WTC11 (cell line): ENCODE measurements at regions not wholly inside any gene's neighbourhood (a gene's known extent, or its start where the extent isn't known, plus 50 kb on each side); places are given as distances from the start of the nearest gene placed in this dataset.

Source experiments
- TF ChIP-seq, protein P1 (sequence below): fragments of 200-600 bp; IDR thresholded peaks from 2 replicates; pipeline ENCODE4 v1.8.0; 2022; ENCODE audit warnings: antibody characterized with exemption
- TF ChIP-seq, protein P2 (sequence below): sonication (generic); formaldehyde crosslinking; conservative IDR thresholded peaks from 2 replicates; pipeline ENCODE4 v1.8.1; 2022; ENCODE audit warnings: mild to moderate bottlenecking, missing genetic modification reagents

DNA sequence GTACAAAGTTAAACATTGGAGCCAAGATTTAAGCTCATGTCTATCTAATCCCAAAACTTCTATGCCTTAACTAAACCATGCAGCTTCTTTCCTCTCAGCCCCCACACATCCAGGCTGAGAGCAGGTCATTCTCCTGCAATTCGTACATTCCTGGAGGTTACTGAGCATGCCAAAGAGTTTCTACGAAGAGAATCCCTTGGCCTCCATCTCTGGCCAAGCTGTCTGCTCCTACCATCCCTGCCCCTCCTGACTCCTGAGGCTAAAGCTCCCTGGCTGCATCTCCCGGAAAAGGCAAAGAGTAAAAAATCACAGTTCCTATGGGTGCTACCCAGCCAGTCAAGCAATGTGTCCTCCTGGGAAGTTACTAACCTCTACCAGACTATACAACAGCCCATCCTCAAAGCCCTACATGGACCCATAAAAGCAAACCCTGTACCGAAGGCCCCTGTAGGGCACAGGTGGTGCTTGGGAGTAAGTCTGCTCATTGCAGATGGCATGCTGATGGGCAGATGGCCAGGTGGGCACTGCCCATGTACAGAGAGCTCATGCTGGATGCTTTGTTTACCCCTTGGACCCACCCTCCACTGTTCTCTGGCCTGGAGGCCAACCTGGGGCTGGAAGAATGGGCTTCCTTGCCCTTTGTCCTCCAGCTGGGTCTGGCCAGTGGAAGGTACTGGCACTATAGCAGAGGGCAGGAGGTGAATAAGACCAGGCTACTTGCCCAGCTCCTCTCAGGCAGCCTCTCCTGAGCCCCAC lies 99.5 kb downstream of the TTC32 start:
- TF ChIP-seq, protein P1, sequence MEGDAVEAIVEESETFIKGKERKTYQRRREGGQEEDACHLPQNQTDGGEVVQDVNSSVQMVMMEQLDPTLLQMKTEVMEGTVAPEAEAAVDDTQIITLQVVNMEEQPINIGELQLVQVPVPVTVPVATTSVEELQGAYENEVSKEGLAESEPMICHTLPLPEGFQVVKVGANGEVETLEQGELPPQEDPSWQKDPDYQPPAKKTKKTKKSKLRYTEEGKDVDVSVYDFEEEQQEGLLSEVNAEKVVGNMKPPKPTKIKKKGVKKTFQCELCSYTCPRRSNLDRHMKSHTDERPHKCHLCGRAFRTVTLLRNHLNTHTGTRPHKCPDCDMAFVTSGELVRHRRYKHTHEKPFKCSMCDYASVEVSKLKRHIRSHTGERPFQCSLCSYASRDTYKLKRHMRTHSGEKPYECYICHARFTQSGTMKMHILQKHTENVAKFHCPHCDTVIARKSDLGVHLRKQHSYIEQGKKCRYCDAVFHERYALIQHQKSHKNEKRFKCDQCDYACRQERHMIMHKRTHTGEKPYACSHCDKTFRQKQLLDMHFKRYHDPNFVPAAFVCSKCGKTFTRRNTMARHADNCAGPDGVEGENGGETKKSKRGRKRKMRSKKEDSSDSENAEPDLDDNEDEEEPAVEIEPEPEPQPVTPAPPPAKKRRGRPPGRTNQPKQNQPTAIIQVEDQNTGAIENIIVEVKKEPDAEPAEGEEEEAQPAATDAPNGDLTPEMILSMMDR = no peak
- TF ChIP-seq, protein P2, sequence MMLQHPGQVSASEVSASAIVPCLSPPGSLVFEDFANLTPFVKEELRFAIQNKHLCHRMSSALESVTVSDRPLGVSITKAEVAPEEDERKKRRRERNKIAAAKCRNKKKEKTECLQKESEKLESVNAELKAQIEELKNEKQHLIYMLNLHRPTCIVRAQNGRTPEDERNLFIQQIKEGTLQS (CRISPR knock-in tag) = no peak
